GM12872 (cell line): ENCODE measurements at regions not wholly inside any gene's neighbourhood (a gene's known extent, or its start where the extent isn't known, plus 50 kb on each side); places are given as distances from the start of the nearest gene placed in this dataset.

Experiments
- TF ChIP-seq, protein P1 (sequence below): IDR thresholded peaks from 3 replicates; pipeline ENCODE4 v1.5.1; 2011; ENCODE audit warnings: low read depth, mild to moderate bottlenecking, low read length, moderate library complexity; ENCODE audit not compliant: insufficient read depth

DNA sequence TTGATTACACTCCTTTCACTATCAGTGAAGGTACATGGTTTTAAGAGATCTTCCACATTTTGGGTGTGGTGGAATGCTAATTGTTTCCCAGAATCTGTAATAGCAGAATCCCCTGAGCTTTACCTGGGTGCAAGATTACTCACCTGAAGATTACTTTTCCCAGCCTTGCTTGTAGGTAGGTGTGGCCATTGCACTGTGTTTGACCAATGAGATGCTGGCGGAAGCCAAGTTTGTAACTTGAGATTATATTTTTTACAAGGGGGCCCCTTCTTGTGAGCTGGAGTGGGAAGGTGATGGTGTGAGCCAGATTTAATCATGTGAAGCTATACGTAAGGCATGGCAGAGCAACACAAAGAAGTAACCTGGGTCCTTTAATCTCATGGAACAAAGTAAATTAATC is 294.3 kb downstream of the TOX3 start:
- TF ChIP-seq, protein P1, sequence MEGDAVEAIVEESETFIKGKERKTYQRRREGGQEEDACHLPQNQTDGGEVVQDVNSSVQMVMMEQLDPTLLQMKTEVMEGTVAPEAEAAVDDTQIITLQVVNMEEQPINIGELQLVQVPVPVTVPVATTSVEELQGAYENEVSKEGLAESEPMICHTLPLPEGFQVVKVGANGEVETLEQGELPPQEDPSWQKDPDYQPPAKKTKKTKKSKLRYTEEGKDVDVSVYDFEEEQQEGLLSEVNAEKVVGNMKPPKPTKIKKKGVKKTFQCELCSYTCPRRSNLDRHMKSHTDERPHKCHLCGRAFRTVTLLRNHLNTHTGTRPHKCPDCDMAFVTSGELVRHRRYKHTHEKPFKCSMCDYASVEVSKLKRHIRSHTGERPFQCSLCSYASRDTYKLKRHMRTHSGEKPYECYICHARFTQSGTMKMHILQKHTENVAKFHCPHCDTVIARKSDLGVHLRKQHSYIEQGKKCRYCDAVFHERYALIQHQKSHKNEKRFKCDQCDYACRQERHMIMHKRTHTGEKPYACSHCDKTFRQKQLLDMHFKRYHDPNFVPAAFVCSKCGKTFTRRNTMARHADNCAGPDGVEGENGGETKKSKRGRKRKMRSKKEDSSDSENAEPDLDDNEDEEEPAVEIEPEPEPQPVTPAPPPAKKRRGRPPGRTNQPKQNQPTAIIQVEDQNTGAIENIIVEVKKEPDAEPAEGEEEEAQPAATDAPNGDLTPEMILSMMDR = no peak

GRCh38 chr16:52251495-52251894 is 295.4 kb downstream of the TOX3 start:
- TF ChIP-seq, protein P1 = no peak

DNA sequence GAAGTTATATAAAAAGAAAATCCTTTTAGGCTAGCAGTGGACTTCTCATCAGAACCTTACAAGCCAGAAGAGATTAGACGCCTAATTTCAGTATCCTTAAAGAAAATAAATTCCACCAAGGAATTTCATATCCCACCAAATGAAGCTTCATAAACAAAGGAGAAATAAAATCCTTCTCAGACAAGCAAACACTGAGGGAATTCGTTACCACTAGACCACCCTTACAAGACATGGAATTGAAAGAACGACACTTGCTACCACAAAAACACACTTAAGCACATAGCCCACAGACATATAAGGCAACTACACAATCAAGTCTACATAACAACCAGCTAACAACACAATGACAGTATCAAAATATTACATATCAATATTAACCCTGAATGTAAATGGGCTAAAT is 299.2 kb downstream of the TOX3 start:
- TF ChIP-seq, protein P1 = no peak

- TF ChIP-seq, protein P1 = no peak
These were observed 308.2 kb downstream of the TOX3 start for GRCh38 chr16:52238710-52239109.

DNA sequence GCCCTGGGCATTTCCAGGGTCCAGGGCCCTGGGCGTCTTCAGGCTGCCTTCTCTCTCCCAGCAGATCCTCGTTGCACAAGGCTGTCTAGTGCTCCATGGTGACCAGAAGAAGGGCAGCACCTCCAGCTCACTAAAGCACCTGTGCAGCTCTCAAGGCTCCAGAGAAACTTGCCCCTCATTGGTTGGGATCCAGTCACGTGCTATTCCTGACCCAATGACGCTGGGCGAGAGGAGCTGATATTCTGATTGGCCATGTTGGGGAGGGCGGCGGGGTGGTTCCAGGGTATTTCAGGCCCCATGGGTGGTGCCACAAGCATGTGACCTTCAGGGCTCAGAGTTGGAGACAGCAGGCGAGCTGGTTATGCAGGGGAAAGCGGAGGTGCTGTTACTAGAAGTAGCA is 309.1 kb downstream of the TOX3 start:
- TF ChIP-seq, protein P1 = no peak

- TF ChIP-seq, protein P1 = no peak
These were observed 311.8 kb downstream of the TOX3 start for GRCh38 chr16:52235186-52235585.

DNA sequence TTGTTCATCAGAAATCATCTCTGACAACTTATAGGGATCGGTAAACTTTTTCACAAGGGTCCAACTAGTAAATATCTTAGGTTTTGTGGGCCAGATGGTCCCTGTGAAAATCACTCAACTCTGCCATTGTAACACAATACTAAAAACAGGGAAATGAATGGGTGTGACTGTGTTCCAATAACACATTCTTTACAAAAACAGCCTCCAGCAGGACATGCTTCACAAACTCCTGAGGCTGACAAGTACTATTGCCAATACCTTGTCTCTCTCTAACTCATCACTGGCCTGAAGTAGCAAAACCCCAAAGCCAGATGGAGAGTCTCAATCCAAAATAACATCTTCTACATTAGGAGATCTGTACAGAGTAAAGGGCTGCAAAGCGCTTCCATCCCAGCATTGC is 312.3 kb downstream of the TOX3 start:
- TF ChIP-seq, protein P1 = no peak

DNA sequence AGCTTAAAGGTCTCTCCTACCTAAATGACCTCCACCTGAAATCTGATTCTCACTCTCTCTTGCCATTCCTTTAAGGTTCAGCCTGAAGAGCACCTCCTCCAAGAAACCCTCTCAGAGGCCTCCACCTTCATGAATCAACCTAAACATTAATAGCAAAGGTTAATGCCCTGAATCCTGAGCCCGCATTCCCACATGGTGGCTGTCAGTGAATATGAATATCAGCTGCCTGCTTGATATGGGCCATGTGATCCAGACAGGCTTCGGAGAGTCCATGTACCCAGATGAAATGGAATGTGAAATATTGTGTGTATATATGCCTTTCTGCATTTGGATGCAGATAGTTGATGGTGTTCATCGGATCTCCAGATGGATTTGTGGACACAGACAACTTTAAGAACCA is 317.5 kb downstream of the TOX3 start:
- TF ChIP-seq, protein P1 = no peak
